AG04449 (cell line): ENCODE measurements at regions not wholly inside any gene's neighbourhood (a gene's known extent, or its start where the extent isn't known, plus 50 kb on each side); places are given as distances from the start of the nearest gene placed in this dataset.

Source experiments
- CTCF ChIA-PET: fragments of 350-600 bp; formaldehyde crosslinking; extraction: SDS; loops from one replicate; lab custom pipeline; 2021; ENCODE audit warnings: antibody characterized with exemption; lab: Yijun Ruan, JAX
- POLR2A ChIA-PET: fragments of 400-600, 350-600 bp; formaldehyde crosslinking; extraction: SDS; loops from one replicate; lab custom pipeline; 2020; ENCODE audit warnings: antibody characterized with exemption, inconsistent platforms; lab: Yijun Ruan, JAX
- DNase-seq: peaks from one replicate; pipeline ENCODE4 v3.0.0-alpha.2; 2010; ENCODE audit warnings: low read depth, low spot score
- H3K4me3 ChIP-seq: 2 replicates; pipeline ENCODE4 v1.5.1; 2011; ENCODE audit warnings: low read depth, mild to moderate bottlenecking, control low read depth, low read length
- TF ChIP-seq, protein P1 (sequence below): IDR thresholded peaks from one replicate; pipeline ENCODE4 v1.5.1; 2011; ENCODE audit warnings: mild to moderate bottlenecking, moderate library complexity, low read length, control low read depth, inconsistent platforms; ENCODE audit not compliant: insufficient read depth; ENCODE audit errors: missing control alignments

DNA sequence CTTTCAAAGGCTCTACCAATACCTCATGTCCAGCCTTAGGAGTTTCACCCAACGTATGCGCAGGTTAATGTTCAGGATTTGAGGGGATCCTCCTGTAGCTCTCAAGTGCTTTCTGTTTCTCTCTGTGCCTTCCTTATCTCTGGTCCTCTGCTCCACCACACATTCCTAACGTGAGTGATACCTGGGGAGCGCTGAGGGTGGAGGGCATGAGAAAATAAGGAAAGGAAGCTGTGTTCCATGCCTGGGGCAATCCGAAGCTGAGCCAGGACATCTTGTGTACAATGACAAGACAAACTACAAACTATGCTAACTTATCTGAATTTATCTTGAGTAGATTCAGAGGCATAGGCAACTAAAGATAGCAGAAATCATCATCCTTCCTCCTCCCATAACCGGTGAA lies 136.4 kb downstream of the SST start:
- ChIA-PET POLR2A (no interaction called here), CTCF (interaction anchor here (1.2 kb wide), 1 partner anchor 10 kb away, joined by 3 read pairs; no protein-coding TSS in a partner anchor)
- DNase-seq: no peak
- H3K4me3 ChIP-seq: no peak overlapping the region
- TF ChIP-seq, protein P1, sequence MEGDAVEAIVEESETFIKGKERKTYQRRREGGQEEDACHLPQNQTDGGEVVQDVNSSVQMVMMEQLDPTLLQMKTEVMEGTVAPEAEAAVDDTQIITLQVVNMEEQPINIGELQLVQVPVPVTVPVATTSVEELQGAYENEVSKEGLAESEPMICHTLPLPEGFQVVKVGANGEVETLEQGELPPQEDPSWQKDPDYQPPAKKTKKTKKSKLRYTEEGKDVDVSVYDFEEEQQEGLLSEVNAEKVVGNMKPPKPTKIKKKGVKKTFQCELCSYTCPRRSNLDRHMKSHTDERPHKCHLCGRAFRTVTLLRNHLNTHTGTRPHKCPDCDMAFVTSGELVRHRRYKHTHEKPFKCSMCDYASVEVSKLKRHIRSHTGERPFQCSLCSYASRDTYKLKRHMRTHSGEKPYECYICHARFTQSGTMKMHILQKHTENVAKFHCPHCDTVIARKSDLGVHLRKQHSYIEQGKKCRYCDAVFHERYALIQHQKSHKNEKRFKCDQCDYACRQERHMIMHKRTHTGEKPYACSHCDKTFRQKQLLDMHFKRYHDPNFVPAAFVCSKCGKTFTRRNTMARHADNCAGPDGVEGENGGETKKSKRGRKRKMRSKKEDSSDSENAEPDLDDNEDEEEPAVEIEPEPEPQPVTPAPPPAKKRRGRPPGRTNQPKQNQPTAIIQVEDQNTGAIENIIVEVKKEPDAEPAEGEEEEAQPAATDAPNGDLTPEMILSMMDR: no peak

DNA sequence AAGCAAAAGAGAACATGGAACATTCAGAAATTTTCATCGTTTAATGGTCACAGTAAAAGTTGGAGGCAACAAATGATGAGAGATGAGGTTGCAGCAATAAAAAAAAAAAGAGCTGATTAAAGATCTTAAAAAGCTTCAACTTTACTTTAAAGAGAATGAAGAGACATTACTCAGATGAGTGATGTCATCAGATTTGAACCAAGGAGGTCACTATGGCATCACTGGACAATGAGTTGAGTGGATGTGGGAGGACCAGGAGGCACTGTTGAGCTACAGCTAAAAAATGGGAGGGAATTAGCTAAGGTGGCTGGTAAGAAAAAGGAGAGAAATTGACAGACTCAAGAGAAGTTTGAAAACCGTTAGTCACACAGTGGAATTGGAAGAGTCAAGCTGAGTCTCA lies 138.4 kb downstream of the SST start:
- no peak for DNase-seq
- H3K4me3 ChIP-seq: no peak overlapping the region
- POLR2A ChIA-PET: no interaction called here
- CTCF ChIA-PET: interaction anchor here (1.0 to 1.1 kb wide), 2 partner anchors 147 to 149 kb away, joined by 3 to 5 read pairs; no protein-coding TSS in a partner anchor
- TF ChIP-seq, protein P1: no peak

DNA sequence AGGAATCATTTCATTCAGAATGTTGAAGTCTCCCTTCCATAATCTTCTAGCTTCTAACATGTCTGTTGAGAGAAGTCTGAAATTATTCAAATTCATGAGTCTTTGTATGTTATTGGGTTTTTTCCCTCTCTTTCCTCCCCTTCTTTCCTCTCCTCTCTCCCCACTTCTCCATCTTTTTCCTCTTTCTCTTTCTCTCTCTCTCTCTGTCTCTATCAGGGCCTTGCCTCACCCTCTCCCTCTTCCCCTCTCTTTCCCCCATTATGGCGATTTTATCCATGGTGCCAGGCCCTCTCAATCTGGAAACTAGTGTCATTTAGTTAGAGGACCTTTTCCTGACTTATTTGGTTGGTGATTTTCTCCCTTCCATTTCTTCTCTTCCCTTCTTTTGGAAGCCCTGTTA lies 147.3 kb downstream of the SST start:
- no peak overlapping the region for H3K4me3 ChIP-seq
- no peak for DNase-seq
- CTCF ChIA-PET: no interaction called here
- TF ChIP-seq, protein P1: no peak
- POLR2A ChIA-PET: no interaction called here

DNA sequence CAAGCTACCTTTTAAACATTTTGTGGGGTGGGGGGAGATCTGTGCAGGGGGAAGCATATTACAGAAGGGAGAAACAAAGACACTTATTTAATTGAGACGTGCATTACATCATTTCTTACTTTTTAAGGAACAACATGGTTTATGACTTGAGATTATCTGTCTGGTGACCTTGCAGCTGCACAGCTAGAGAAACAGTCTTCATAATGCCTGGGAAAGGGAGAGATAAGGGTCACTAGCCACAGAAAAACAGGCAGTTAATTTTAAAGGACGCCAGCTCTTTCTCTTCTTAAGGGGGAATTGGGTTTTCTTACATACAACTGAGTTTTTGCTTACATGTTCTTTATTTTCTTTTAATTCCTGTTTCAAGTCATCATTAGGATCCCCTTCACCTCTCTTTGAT lies 147.9 kb downstream of the SST start:
- POLR2A ChIA-PET: no interaction called here
- TF ChIP-seq, protein P1: no peak
- no peak for DNase-seq
- CTCF ChIA-PET: no interaction called here
- H3K4me3 ChIP-seq: no peak overlapping the region

DNA sequence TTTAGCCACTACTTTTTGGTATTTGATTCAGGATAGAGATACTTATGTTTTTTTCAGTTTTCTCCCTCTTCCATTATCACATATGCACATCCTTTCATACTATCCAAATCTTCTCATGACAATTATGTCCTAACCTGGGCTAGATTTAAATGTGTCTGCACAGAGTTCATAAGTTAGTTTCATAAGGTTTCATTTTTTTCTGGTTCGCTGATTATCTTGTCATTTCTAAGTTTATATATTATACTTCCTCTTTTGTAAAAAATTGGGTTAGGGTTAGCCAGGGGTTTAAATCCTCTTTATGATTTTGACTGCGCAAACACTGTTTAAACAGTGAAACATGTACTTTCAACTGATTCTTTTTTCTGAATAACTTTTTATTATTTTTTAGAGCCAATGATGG lies 148.6 kb downstream of the SST start:
- TF ChIP-seq, protein P1: no peak
- DNase-seq: no peak

DNA sequence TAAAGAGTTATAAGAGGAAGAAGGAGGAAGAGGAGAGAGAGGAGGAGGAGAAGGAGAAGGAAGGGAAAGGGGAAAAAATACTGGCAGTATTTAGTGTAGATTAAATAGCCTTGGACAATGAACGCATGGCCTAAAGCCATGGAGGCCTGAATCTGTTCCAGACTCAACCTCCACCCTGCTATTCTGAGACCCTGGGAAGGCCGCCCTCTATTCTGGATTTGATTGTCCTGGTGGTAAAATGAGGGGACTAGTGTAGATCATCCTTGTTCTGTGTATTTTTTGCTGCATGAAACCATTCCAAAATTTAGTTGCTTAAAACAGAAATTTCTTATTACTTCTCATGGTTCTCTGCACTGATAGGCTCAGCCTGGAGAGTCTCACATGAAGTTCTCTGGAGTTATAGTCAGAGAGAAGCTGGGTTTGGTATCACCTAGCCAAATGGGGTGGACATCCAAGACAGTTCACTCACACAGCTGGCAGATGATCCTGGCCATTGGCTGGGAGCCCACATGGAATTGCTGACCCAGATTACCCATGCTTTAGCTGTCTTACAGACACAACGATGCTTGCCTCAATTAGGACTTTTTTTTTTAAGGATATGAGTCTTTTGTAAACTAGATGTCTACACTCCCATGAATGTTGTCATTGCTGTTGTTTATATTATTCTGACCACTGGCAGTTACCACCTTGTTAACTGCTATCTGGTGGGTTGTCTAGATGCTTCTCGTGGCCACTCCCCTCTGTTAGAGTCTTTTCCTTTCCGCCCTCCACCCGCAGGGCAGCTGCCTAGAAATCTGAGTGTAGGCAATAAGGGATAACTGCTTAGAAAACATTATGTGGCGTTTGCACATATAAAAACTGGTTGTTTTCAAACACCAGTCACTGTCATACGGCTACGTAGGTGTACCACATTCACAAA lies 149.9 kb downstream of the SST start:
- ChIA-PET POLR2A (interaction anchor here (1.0 kb wide), 1 partner anchor 48 kb away, joined by 4 read pairs; no protein-coding TSS in a partner anchor), CTCF (interaction anchor here (0.7 kb wide), 1 partner anchor 201 kb away, joined by 4 read pairs; no protein-coding TSS in a partner anchor)
- H3K4me3 ChIP-seq: no peak overlapping the region
- no peak for DNase-seq
- TF ChIP-seq, protein P1: no peak

More for the DNA sequence above, 148.6 kb downstream of the SST start:
- POLR2A ChIA-PET: no interaction called here
- CTCF ChIA-PET: no interaction called here
- no peak overlapping the region for H3K4me3 ChIP-seq
